ENCODE measurements at regions not wholly inside any gene's neighbourhood (a gene's known extent, or its start where the extent isn't known, plus 50 kb on each side); places are given as distances from the start of the nearest gene placed in this dataset.

DNA sequence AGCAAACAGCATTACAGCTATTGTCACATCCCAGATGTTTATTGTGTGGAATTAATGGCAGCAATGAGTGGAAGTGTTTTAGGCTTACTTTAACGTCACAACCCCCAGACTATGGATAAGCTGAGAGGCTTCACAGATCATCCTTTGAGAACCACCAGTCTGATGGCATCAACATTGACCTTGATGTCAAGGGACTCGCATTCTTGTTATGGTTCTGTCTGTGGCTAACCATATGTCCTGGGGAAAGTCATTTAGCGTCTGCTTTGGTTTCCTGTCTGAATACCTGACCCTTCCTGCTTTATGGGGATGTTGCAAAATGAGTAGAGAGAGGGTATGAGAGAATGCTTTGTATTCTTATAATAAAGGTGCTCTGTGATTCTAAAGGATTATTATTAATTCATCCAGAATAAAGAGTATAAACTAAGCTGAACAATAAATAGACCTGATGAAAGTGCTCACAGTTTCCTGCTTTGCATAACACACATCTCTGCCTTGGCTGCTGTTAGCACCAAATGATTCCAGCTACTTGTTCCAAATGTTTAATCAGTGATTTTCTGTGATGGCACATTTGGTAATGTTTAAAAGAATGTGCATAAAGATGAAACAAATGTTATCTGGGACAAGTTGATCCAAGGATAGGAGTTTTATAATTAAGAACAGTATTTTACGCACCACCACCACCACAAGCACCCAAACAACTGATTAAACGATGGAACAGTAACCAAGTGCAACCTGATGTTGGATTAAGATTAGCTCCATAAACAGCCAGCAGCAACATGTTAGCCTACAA lies 116.9 kb upstream of the LRIG3 start:
- no peaks in the 10 kb centered on the region for H3K9me2 ChIP-seq (replicated peaks; ENCODE audit: low read depth, low read length)
- no peak overlapping the region for H3K9ac ChIP-seq (ENCODE audit: low read depth, low read length, poor library complexity, severe bottlenecking)
- no peaks in the 10 kb centered on the region for H3K36me3 ChIP-seq (ENCODE audit: insufficient read depth, low read length)
- H3K4me3 ChIP-seq (ENCODE audit: low read length, poor library complexity, severe bottlenecking) = no peak overlapping the region
- H3K4me2 ChIP-seq (ENCODE audit: low read depth, low read length, poor library complexity, severe bottlenecking) = no peak overlapping the region
- no peak overlapping the region for H2AFZ ChIP-seq (ENCODE audit: low read length)
- TF ChIP-seq EZH2phosphoT487 (IDR thresholded peaks at IDR 0.05; ENCODE audit: borderline replicate concordance) = no peak
- TF ChIP-seq CTCF (conservative IDR thresholded peaks at IDR 0.05; ENCODE audit: low read length) = no peak
- H4K20me1 ChIP-seq (ENCODE audit: insufficient read depth, low read length, poor library complexity, severe bottlenecking) = no peaks in the 10 kb centered on the region
- no peaks in the 10 kb centered on the region for H3K27me3 ChIP-seq (ENCODE audit: insufficient read depth, low read length, poor library complexity, severe bottlenecking)
- no peaks in the 10 kb centered on the region for H3K9me3 ChIP-seq (ENCODE audit: insufficient read depth, low read depth, low read length)
- no peaks in the 10 kb centered on the region for H3K79me2 ChIP-seq (ENCODE audit: insufficient read depth, low read length)
- H3K4me1 ChIP-seq (ENCODE audit: insufficient read depth, low read length, poor library complexity, severe bottlenecking) = no peaks in the 10 kb centered on the region
- no peaks in the 10 kb centered on the region for H3F3A ChIP-seq (ENCODE audit: low read depth)

DNA sequence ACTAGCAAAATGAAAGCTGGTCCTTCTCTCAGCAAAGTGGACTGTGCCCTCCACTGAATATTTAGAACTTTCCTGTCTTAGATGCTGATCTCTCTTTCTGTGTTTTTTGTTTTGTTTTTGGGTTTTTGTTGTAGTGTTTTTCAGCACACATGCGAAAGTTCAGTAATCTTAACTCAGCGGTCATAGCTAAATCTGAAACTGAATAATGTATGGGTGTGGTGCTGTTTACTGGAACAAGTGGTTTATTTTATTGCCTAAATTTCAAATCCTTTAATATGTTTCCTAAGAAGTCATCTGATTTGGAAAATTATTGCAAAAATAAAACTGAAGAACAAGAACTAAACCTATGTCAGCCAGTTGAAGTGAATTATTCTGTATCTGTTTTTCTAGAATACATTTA lies 116.0 kb upstream of the LRIG3 start:
- Histone ChIP-seq H3K4me2 (ENCODE audit: low read depth, low read length, poor library complexity, severe bottlenecking) (no peak overlapping the region), H2AFZ (ENCODE audit: low read length) (no peak overlapping the region), H4K20me1 (ENCODE audit: insufficient read depth, low read length, poor library complexity, severe bottlenecking) (no peaks in the 10 kb centered on the region), H3K27me3 (ENCODE audit: insufficient read depth, low read length, poor library complexity, severe bottlenecking) (no peaks in the 10 kb centered on the region), H3K9me2 (replicated peaks; ENCODE audit: low read depth, low read length) (no peaks in the 10 kb centered on the region), H3K79me2 (ENCODE audit: insufficient read depth, low read length) (no peaks in the 10 kb centered on the region), H3K4me3 (ENCODE audit: low read length, poor library complexity, severe bottlenecking) (no peak overlapping the region), H3K9ac (ENCODE audit: low read depth, low read length, poor library complexity, severe bottlenecking) (no peak overlapping the region), H3K9me3 (ENCODE audit: insufficient read depth, low read depth, low read length) (no peaks in the 10 kb centered on the region), H3K36me3 (ENCODE audit: insufficient read depth, low read length) (no peaks in the 10 kb centered on the region), H3K4me1 (ENCODE audit: insufficient read depth, low read length, poor library complexity, severe bottlenecking) (no peaks in the 10 kb centered on the region), H3F3A (ENCODE audit: low read depth) (no peaks in the 10 kb centered on the region)
- TF ChIP-seq EZH2phosphoT487 (IDR thresholded peaks at IDR 0.05; ENCODE audit: borderline replicate concordance) (no peak), CTCF (conservative IDR thresholded peaks at IDR 0.05; ENCODE audit: low read length) (no peak)

DNA sequence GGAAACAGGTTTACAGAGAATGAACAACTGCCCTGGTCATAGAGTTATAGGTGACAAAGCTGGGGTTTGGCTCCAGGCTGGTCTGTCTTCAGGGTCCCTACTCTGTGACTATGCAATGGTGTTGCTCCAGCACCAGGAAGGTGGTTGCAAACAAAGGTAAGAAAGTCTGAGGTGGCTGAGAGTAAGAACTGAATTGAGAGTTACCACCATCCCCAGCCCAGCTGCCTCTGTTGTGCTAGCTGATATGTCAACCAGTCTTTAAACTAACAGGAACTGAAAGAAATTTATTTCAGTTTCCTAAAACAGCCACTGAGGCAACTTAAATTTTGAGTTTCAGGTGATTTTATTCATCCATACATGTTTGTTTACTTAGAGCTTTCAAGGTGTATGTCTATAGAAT lies 111.0 kb upstream of the LRIG3 start:
- Histone ChIP-seq H3K4me2 (ENCODE audit: low read depth, low read length, poor library complexity, severe bottlenecking) (no peak overlapping the region), H3K9me2 (replicated peaks; ENCODE audit: low read depth, low read length) (no peaks in the 10 kb centered on the region), H3K27me3 (ENCODE audit: insufficient read depth, low read length, poor library complexity, severe bottlenecking) (no peaks in the 10 kb centered on the region), H3K4me1 (ENCODE audit: insufficient read depth, low read length, poor library complexity, severe bottlenecking) (no peaks in the 10 kb centered on the region), H3F3A (ENCODE audit: low read depth) (no peaks in the 10 kb centered on the region), H3K36me3 (ENCODE audit: insufficient read depth, low read length) (no peaks in the 10 kb centered on the region), H3K79me2 (ENCODE audit: insufficient read depth, low read length) (no peaks in the 10 kb centered on the region), H3K9ac (ENCODE audit: low read depth, low read length, poor library complexity, severe bottlenecking) (no peak overlapping the region), H2AFZ (ENCODE audit: low read length) (no peak overlapping the region), H3K9me3 (ENCODE audit: insufficient read depth, low read depth, low read length) (no peaks in the 10 kb centered on the region), H4K20me1 (ENCODE audit: insufficient read depth, low read length, poor library complexity, severe bottlenecking) (no peaks in the 10 kb centered on the region), H3K4me3 (ENCODE audit: low read length, poor library complexity, severe bottlenecking) (no peak overlapping the region)
- no peak for TF ChIP-seq CTCF (conservative IDR thresholded peaks at IDR 0.05; ENCODE audit: low read length)
- TF ChIP-seq EZH2phosphoT487 (IDR thresholded peaks at IDR 0.05; ENCODE audit: borderline replicate concordance) = no peak
